ENCODE measurements at regions not wholly inside any gene's neighbourhood (a gene's known extent, or its start where the extent isn't known, plus 50 kb on each side); places are given as distances from the start of the nearest gene placed in this dataset.

DNA sequence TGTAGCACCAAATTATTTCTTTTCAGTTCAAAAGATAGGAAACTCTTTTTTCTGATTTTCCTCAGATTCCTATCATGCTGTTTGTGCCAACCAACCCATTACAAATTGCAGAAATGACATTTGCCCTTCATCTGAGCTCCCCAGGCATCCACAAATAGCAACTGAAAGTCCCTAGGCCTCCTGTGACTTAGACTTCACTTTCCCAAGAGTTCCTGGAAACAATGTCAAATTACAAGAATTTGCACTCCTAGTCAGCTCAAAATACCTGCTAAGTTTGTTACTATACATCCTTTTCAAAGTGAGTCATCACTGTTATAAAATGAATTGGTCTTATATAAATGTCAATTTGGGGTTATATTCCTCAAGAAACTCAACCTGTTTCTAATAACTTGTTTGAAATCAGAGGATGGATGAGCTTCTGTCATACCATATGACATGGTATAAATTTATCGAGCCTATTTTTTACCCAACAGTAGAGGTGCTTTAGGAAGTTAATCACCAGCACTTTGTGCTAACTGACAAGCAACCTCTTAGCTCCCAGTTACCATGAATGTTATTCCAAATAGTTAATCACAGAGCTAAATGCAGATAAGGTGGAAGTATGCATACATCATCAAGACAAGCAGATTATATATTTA, 256.5 kb downstream of the HACE1 start:
- H3K4me1 ChIP-seq = no peaks in the 10 kb centered on the region
- DNase-seq = no peak
- H3K27me3 ChIP-seq = no peaks in the 10 kb centered on the region
- no peak overlapping the region for H3K4me3 ChIP-seq
- H3K27ac ChIP-seq = no peak overlapping the region
- no peaks in the 10 kb centered on the region for H3K9me3 ChIP-seq (replicated peaks)
- no peaks in the 10 kb centered on the region for H3K36me3 ChIP-seq

DNA sequence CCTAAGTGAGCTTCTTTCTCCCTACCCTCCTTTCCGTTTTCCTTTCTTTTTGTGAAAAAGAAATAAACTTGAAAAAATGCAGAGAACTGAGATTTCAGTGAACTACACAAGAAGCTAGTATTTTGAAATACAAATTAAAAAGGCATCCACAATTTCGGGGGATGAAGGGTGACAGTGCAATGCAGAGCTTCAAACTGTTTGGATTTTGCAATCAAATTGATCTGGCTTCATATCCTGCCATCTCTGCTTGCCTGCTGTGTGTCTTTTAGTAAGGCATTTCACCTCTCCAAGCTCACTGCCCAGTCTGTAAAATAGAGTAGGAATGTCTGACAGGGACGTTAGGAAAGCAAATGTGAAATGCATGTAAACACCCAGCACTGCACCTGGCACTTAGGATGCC, 258.0 kb downstream of the HACE1 start:
- H3K36me3 ChIP-seq = no peaks in the 10 kb centered on the region
- H3K9me3 ChIP-seq (replicated peaks) = no peaks in the 10 kb centered on the region
- DNase-seq = no peak
- no peaks in the 10 kb centered on the region for H3K4me1 ChIP-seq
- no peak overlapping the region for H3K27ac ChIP-seq
- H3K4me3 ChIP-seq = no peak overlapping the region
- no peaks in the 10 kb centered on the region for H3K27me3 ChIP-seq

DNA sequence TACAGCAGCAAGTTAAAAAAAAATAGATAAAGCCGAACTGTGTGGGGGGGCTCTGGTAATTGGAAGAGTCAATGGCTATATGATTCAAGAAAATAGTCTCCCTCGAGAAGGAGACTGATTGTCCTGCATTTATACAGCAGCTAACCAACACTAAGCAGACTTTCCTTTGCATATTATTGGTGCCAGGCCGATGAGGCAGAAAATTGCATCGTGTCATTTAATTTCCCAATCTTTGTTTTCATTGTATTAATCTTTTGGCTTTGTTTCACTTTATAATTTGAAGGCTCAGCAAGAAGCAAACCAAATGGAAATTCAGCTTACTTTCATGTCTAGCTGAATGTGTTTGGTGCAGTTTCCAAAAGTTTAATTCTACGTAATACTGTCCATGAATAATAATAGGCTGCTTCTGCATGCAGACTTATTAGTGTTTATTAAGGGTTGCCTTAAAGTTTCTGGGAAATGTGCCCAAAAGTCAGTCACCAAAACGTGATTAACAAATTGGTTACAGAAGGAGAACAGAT, 258.5 kb downstream of the HACE1 start:
- Histone ChIP-seq H3K27me3 (no peaks in the 10 kb centered on the region), H3K36me3 (no peaks in the 10 kb centered on the region), H3K27ac (no peak overlapping the region), H3K4me3 (no peak overlapping the region), H3K9me3 (replicated peaks) (no peaks in the 10 kb centered on the region), H3K4me1 (no peaks in the 10 kb centered on the region)
- no peak for DNase-seq

DNA sequence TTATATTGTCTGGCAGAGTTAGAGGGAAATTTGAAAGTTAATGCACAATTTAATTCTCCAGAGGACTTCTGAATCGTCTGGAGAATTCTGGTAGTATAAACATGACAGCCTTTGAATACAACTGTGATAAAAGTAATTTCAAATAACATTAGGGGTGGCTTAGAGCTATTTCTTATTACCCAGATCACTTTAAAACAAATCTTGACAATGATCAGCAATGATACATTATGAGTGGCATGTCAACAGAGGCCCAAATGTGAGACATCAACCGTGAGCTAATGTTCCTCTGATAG, 259.1 kb downstream of the HACE1 start:
- no peak for DNase-seq
- Histone ChIP-seq H3K36me3 (no peaks in the 10 kb centered on the region), H3K4me3 (no peak overlapping the region), H3K27me3 (no peaks in the 10 kb centered on the region), H3K4me1 (no peaks in the 10 kb centered on the region), H3K27ac (no peak overlapping the region), H3K9me3 (replicated peaks) (no peaks in the 10 kb centered on the region)

DNA sequence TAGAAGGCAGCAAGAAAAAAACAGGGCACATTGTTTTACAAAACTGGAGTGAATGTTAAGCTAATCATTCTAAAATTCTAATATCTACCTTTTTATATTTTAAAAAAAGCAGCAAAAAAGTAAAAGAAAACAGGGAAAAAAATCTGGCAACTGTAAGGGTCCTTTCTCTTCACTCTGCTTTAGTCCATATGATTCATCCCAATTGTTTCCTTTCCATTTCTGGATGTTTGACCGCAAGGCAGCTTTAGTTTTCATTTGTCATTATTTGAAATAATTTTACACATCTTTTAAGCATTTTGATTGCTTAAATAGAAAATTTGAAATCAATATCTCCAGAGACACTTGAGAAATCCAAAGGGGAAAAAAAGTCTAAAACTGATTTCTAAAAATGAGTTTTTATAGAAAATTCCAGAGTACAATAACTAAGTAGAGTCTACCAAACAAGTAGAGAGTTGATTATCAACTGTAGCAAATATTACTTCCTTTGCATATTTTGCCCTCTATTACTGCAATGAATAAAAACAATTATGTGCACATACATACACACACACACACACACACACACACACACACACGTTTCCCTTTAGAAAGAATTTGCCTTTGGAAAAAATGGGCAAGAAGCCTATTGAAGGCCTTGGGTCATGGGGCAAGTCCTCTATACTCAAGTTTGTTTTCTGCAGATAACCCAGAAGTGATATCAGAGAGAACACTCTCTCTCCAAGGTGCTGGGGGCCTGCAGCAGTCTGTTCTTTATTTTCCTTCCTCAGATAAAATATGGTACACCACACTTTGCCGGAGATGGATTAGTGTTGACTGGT, 259.7 kb downstream of the HACE1 start:
- Histone ChIP-seq H3K9me3 (replicated peaks) (no peaks in the 10 kb centered on the region), H3K4me3 (no peak overlapping the region), H3K36me3 (no peaks in the 10 kb centered on the region), H3K4me1 (no peaks in the 10 kb centered on the region), H3K27me3 (no peaks in the 10 kb centered on the region), H3K27ac (no peak overlapping the region)
- no peak for DNase-seq

DNA sequence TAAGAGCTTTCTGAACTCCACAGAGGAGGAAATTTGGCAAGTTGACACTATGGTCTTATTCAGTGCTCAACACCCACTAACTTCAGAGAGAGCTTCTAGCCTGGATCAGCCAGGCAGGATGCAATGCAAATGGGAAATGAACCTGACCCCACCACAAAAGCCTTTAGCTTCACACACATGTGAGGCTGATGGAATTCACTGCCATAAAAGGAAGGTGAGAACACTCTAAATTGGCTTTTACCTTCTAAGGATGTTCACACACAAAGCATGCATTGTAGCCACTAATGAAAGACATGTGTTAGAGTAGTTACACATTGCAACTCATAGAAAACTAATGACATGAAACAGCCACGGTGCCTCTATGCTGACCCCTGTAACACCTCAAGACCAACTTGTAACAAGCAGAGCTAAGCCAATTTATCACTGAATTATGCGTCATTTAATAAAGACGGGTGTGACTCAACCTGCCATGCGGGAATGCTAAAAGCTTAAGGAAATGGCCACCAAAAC, 262.1 kb downstream of the HACE1 start:
- Histone ChIP-seq H3K27ac (no peak overlapping the region), H3K4me1 (no peaks in the 10 kb centered on the region), H3K27me3 (no peaks in the 10 kb centered on the region), H3K9me3 (replicated peaks) (no peaks in the 10 kb centered on the region), H3K4me3 (no peak overlapping the region), H3K36me3 (no peaks in the 10 kb centered on the region)
- no peak for DNase-seq

DNA sequence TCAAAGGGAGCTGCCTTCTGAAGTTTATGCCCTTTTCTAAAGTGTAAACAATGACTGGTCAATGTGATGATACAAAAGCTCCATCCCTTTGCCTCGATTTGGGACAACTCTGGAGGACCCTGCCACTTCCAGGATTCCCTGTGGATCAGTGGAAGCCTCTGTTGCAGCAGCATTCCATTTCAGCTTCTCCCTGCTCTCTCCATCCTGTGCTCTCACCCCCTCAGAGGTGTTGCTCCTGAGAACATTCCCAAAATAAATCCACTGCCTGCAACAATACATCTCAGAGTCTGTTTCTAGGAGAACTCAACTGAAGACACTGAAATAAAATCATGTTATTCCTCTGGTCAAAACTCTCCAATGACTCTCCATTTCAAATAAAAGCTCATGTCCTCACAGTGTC, 263.6 kb downstream of the HACE1 start:
- Histone ChIP-seq H3K36me3 (no peaks in the 10 kb centered on the region), H3K4me1 (no peaks in the 10 kb centered on the region), H3K27me3 (no peaks in the 10 kb centered on the region), H3K9me3 (replicated peaks) (no peaks in the 10 kb centered on the region), H3K27ac (no peak overlapping the region), H3K4me3 (no peak overlapping the region)
- DNase-seq = no peak

DNA sequence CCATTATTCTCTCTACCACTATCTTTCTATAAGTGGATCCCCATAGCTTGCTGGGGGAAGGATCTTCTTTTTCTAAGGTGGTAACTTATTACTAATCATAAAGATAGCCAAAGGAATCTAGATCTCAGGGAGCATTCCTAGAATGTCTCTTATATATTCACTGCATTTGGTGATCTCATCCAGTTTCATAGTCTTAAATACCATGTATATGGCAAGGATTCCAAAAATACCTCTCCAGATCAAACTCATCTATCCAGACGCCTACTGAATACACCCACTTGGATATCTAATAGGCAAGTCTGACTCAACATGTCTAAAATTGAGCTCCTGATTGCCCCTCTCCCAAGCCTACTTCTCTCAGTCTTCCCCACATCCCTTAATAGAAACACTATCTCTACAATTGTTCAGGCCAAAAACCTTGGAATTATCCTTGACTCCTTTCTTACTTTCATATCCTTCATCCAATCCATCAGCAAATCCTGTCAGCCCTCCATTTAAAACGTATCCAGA, 264.4 kb downstream of the HACE1 start:
- no peaks in the 10 kb centered on the region for H3K36me3 ChIP-seq
- H3K4me3 ChIP-seq = no peak overlapping the region
- H3K9me3 ChIP-seq (replicated peaks) = no peaks in the 10 kb centered on the region
- H3K4me1 ChIP-seq = no peaks in the 10 kb centered on the region
- no peaks in the 10 kb centered on the region for H3K27me3 ChIP-seq
- no peak overlapping the region for H3K27ac ChIP-seq
- DNase-seq = no peak

DNA sequence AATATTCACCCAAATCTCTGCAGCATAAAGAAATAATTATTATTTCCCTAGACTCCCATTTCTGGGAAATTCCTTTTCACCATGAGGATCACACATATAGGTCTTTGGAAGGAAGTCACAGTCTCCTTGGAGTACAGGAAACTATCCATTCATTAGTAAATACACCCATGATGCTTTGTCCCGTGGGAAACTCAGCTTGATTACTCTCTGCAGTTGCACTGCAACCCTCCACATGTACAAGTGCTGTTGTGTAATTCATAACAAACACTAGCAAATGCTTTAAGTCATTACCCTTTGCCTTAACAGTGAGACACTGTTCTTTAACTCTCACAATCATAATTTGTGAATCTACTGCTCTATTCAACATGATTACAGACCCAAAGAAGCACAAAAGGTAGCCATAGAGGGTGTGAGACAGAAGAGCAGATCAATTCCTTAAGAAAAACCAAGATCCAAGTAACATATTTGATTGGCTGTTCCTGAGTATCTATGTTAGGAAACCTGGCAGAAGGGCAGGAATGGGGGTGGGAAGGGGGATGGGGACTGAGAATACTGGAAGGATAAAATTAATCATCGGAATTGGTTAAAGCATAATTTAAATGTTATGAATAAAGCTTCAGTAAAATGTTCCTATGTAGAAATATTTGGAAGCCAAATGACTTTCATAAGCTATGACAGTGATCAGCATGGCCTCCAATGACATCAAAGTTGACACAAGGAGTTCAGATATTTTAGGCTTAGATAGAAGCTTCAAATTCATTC, 268.0 kb downstream of the HACE1 start:
- H3K36me3 ChIP-seq = no peaks in the 10 kb centered on the region
- H3K4me3 ChIP-seq = no peak overlapping the region
- no peak for DNase-seq
- H3K9me3 ChIP-seq (replicated peaks) = no peaks in the 10 kb centered on the region
- no peak overlapping the region for H3K27ac ChIP-seq
- no peaks in the 10 kb centered on the region; the same call in 1 of the 2 replicates for H3K27me3 ChIP-seq
- H3K4me1 ChIP-seq = no peaks in the 10 kb centered on the region

DNA sequence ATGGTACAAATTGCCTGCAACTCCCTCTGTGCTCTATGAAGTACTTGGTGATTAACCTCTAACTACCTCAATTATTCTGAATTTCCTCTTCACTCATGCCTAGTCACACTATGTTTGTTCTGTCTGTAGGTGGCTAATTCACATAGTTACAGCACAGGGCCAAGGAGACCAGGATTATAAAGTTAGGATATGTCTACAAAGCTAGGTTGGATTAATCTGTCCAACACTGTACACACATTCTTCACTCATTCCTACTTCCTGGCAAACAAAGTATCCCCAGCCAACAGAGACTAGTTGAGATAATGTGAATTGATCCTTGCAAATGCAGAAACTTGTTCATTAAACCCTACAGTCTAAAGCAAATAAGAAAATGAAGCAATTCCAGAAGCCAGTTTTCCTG, 269.8 kb downstream of the HACE1 start:
- H3K9me3 ChIP-seq (replicated peaks) = no peaks in the 10 kb centered on the region
- H3K27ac ChIP-seq = no peak overlapping the region
- H3K4me3 ChIP-seq = no peak overlapping the region
- H3K27me3 ChIP-seq = no peaks in the 10 kb centered on the region; the same call in 1 of the 2 replicates
- no peaks in the 10 kb centered on the region for H3K4me1 ChIP-seq
- H3K36me3 ChIP-seq = no peaks in the 10 kb centered on the region
- DNase-seq = no peak

DNA sequence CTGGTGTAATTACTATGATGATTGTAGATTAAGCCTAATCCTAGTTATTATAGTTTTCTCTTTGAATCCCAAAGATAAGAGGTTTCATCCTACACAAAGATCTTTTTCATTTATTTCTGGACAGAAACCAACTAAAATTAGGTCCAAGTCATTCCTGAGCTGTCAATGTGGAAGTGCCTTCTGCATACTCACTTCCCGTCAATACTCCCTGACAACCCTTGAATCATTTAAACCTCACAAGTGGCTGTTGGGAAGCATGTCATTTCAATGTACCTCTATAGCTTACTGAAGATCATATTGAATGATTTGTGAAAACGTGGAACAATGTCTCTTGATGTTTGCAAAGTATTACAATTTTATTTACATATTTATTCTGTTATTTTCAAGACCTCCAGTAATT, 274.1 kb downstream of the HACE1 start:
- no peaks in the 10 kb centered on the region for H3K36me3 ChIP-seq
- no peak for DNase-seq
- no peak overlapping the region for H3K27ac ChIP-seq
- no peak overlapping the region for H3K4me3 ChIP-seq
- H3K4me1 ChIP-seq = no peaks in the 10 kb centered on the region
- H3K27me3 ChIP-seq = no peaks in the 10 kb centered on the region; the same call in 1 of the 2 replicates
- H3K9me3 ChIP-seq (replicated peaks) = no peaks in the 10 kb centered on the region

DNA sequence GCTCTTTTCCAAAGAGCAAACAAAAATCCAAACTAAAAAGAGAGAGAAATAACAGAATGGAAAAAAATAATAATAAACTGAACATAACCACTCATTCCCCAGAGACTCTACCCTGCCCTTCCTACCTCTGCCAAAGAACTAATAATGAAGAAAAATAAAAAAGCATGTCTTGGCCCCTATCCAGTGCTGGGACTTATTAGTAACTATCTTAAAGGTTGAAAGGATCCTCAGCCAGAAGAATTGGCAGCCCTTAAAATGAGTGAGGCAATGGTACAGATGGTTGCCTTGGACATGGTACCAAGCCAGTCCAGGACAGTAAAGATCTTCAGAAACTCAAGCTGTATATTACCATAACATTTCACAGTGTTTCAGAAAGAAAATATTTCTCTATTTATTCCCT, 279.3 kb downstream of the HACE1 start:
- H3K4me3 ChIP-seq = no peak overlapping the region
- no peak overlapping the region for H3K27ac ChIP-seq
- H3K4me1 ChIP-seq = no peaks in the 10 kb centered on the region
- no peaks in the 10 kb centered on the region for H3K36me3 ChIP-seq
- DNase-seq = no peak
- no peaks in the 10 kb centered on the region for H3K9me3 ChIP-seq (replicated peaks)
- no peaks in the 10 kb centered on the region for H3K27me3 ChIP-seq

DNA sequence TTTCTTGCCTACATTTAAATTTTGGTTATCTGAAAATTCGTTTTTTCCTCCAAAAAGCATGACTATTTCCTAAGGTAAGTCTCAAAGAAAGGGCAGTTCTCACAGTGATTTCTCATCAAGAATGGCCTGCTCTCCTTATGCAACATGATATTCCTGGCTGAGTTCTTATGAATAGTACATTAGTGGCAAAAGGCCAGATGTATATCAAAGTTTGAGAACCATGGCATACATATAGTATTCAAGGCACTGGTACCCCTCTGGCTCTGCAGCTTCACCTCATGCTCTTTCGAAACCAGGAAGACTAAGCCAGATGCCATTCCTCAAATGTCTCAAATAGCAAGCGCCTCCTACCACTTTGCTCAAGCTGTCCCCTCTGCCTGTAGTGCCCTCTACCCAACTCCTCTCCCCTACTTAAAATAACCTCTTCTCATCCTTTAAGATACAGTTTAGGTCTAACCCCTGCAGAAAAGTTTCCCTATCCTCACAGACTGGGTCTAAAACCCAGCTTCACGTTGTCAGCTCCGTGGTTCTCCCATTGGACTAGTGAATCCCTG, 280.3 kb downstream of the HACE1 start:
- Histone ChIP-seq H3K9me3 (replicated peaks) (no peaks in the 10 kb centered on the region), H3K36me3 (no peaks in the 10 kb centered on the region), H3K4me3 (no peak overlapping the region), H3K27me3 (no peaks in the 10 kb centered on the region), H3K4me1 (no peaks in the 10 kb centered on the region), H3K27ac (no peak overlapping the region)
- no peak for DNase-seq

DNA sequence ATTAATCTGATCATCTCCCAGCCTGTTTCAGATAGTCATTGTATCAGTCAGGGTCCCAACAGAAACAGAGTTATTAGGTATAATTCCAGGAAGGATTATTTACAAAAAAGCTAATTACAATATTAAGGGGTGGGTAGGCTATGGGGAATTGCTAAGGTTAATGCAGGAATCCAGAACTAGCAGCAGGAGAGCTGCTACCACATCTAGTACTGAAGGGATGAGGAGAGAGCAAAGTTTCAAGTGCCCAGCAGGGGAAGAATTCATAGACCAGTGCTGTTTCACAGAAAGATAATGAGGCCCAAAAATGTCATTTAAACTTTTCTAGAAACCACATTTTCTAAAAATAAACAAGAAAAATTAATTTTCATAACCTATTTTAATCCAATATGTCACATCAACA, 284.2 kb downstream of the HACE1 start:
- Histone ChIP-seq H3K27me3 (no peaks in the 10 kb centered on the region), H3K4me1 (no peaks in the 10 kb centered on the region), H3K9me3 (replicated peaks) (no peaks in the 10 kb centered on the region), H3K27ac (no peak overlapping the region), H3K36me3 (no peaks in the 10 kb centered on the region), H3K4me3 (no peak overlapping the region)
- no peak for DNase-seq
